GM18873 (cell line): ENCODE measurements at regions not wholly inside any gene's neighbourhood (a gene's known extent, or its start where the extent isn't known, plus 50 kb on each side); places are given as distances from the start of the nearest gene placed in this dataset.

Experiments used
- ATAC-seq: cut with Tn5 transposase; IDR thresholded peaks from one replicate; pipeline ENCODE4 v1.9.1; 2021; ENCODE audit warnings: mild to moderate bottlenecking, moderate library complexity, moderate number of reproducible peaks; ENCODE audit not compliant: unreplicated experiment, low FRiP score

- no peak for ATAC-seq
Measured at GRCh38 chr13:56216221-56216620, 924.5 kb upstream of the PRR20A start.

GRCh38 chr13:56247692-56248091 lies 893.0 kb upstream of the PRR20A start:
- ATAC-seq: no peak

- ATAC-seq: no peak
Measured at GRCh38 chr13:56271686-56272085, 869.0 kb upstream of the PRR20A start.

GRCh38 chr13:56283262-56283828 lies 857.4 kb upstream of the PRR20A start:
- no peak for ATAC-seq

DNA sequence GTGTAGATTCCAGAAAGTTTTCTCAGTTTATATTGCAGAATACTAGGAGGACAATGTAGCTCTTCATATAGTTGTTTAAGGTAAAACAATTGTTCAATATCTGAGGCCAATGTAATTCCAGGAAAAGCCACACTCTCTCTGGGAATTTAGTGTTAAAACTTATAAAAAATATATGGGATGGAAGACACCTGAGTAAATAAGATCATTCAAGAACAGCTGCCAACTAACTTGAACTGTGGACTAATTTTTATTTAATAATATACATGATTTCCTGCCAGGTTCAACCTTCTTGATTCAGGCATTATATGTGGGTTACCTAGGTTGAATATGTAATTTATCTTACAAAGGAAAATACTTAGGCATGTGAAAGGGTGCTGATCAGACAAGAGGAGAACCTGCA lies 841.1 kb upstream of the PRR20A start:
- ATAC-seq: no peak

DNA sequence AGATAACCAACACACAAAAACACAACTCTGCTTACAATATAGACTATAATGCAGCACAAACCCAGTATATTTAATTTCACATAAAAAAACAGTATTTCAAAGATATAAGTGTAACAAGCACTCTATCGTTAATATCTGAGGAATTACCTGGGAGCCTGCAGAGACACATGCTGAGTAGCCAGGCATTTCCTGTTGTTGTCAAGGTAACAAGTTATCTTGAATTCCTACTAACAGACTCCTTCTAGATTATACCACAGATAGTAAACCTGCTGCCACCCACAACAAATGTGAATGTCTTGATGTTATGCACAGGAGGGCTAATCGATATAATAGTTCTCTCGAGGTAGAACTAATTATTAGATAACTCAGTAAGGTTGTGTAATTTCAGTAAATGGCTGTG lies 826.0 kb upstream of the PRR20A start:
- ATAC-seq: no peak

GRCh38 chr13:56317841-56318240 lies 822.9 kb upstream of the PRR20A start:
- ATAC-seq: no peak

GRCh38 chr13:56332671-56333070 lies 808.0 kb upstream of the PRR20A start:
- ATAC-seq: no peak

GRCh38 chr13:56335775-56336174 lies 804.9 kb upstream of the PRR20A start:
- ATAC-seq: no peak

GRCh38 chr13:56338421-56338820 lies 802.3 kb upstream of the PRR20A start:
- no peak for ATAC-seq

GRCh38 chr13:56347014-56347413 lies 793.7 kb upstream of the PRR20A start:
- ATAC-seq: no peak

GRCh38 chr13:56349866-56350265 lies 790.9 kb upstream of the PRR20A start:
- ATAC-seq: no peak

DNA sequence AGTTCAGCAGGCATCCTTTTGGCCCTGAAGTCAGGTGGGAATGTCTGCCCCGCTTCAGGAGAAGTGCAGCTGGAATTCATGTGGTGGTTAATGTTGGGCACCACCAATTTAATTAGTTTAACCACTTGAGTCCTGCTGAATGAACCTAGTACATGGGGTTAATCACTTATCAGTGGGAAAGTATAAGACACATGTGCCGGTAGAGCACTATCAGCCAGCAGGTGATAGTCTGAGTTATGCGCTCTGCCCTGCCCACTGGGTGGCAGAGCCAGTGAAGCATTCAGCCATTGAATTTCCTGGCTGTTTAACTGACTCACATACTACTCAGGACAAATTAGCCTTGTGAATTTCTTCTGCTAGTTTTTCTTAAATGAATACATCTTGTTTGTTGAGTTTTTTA lies 789.7 kb upstream of the PRR20A start:
- ATAC-seq: no peak

- no peak for ATAC-seq
Measured at GRCh38 chr13:56352361-56352760, 788.4 kb upstream of the PRR20A start.

GRCh38 chr13:56352901-56353300 lies 787.8 kb upstream of the PRR20A start:
- no peak for ATAC-seq

DNA sequence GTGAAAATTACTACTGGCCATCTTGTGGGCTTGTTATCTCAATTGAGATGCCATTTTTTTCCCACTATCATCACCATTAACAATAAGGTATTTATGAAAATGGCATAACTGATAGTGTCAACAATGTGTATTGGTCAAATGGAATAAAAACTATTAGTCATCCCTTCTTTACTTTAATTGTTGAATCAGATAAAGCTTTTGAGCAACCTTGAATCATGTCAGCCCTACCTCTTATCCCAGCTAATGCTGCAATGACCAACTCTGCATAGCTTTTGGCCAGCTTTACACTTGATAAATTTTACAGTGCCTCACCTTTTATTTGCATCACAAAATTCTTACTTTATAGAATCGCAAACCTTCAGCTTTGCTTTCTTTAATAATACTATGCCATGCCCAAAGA lies 784.0 kb upstream of the PRR20A start:
- ATAC-seq: no peak

- ATAC-seq: no peak
Measured at GRCh38 chr13:56378566-56378965, 762.2 kb upstream of the PRR20A start.

GRCh38 chr13:56393549-56393948 lies 747.2 kb upstream of the PRR20A start:
- ATAC-seq: no peak

- ATAC-seq: no peak
Measured at GRCh38 chr13:56396318-56396717, 744.4 kb upstream of the PRR20A start.

DNA sequence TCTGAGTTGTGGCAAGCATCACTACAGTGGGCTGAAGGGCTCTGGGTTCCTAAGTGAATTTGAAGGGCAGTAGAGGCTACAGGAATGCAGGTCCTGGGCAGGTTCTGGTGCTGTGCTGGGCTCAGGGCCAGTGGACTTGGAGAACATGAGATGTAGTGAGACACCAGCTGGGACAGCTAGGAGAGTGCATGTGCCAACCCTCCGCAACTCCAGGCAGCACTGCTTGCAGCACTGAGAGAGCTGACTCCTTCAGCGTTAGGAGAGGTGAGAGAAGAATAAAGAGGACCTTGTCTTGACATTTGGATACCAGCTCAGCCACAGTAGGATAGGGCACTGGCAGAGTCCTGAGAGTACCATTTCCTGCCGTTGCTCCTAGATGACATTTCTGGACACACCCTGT lies 739.9 kb upstream of the PRR20A start:
- ATAC-seq: no peak

DNA sequence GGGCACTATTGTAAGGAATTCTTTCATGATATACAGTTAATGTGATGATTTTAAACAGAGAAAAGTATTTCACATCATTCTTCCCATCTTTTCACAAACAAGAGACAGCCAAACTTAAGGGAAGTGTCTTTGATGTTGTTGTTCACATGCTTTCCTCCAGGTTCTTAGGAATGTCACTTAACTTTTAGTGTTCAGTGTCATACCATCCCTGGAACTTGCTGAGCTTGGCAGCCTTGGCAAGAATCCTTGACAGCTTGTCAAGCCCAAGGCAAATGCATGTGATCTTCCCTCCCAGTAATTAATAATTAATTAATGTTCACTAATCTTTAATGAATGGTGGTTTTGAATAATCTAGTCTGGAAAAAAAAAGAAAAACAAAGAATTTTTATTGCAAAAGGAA lies 727.9 kb upstream of the PRR20A start:
- no peak for ATAC-seq

DNA sequence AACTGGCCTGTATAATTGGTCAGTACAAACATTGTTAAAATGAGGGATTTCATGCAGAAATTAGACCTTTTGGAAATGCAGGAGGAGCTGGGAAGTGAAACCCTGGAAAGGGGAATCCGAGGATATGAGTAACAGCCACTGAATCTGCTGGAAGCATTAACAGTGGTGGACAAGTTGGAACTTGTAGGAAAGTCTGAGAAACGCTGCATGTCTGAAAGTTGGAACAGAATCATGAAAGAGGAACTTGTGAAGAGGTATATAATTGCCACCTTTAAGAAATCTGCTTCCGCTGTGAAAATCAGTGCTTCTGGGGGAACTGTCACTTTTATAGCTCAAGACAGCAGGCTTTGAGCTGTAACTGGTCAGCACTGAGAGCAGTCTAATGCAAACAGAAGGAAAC lies 716.5 kb upstream of the PRR20A start:
- no peak for ATAC-seq

DNA sequence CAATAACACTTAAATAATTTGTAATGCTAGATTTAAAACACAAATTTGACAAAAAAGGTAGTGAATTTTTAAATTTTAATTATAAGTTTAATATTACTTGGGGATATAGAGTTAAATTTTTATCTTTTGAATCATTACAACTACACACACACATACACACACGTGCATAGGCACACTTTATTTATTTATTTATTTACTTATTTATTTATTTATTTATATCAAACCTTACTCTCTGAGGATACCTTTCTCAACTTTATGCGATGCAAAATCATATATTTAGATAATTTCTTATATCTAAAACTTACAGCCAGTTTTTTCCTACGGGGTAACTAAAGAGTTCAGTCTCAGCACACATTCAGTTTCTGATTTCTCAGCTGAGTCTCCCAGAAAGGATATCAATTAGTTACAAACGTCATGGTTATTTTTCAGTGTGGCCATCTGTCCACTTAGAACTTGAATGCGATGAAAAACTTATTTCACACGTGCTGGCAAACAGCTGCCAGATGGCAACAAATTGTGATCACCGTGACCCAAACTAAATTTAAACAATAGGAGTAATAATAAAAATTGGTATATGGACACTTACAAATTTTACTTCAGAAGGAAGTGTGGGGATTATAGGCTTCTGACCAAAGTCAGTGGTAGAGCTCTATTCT lies 683.1 kb upstream of the PRR20A start:
- no peak for ATAC-seq
